Immature natural killer cell (primary cell): ENCODE measurements at regions not wholly inside any gene's neighbourhood (a gene's known extent, or its start where the extent isn't known, plus 50 kb on each side); places are given as distances from the start of the nearest gene placed in this dataset.
A peak's percentile ranks its signal among the peaks of the same experiment; 100 is the strongest.

Experiments used
- DNase-seq, 3 donors: peaks; one replicate each; pipeline ENCODE4 v3.0.0; 2022; ENCODE audit warnings: mixed read lengths in 1 of 3
- H3K27ac Mint-ChIP-seq, 6 donors: one replicate each; pipeline ENCODE4 v1.8.0; 2020; ENCODE audit warnings: mixed read lengths in 6 of 6, mild to moderate bottlenecking in 5 of 6, inconsistent platforms in 4 of 6, moderate library complexity in 3 of 6
- H3K27me3 Mint-ChIP-seq, 3 donors: one replicate each; pipeline ENCODE4 v1.8.0; 2020 to 2021; ENCODE audit warnings: low read depth in 3 of 3, mild to moderate bottlenecking in 3 of 3, mixed read lengths in 3 of 3, moderate library complexity in 3 of 3, inconsistent platforms in 1 of 3
- H3K36me3 Mint-ChIP-seq, 3 donors: one replicate each; pipeline ENCODE4 v1.8.0; 2020; ENCODE audit warnings: mixed read lengths in 3 of 3, inconsistent platforms in 2 of 3, mild to moderate bottlenecking in 2 of 3
- H3K4me1 Mint-ChIP-seq, 2 donors: one replicate each; pipeline ENCODE4 v1.8.0; 2020; ENCODE audit warnings: inconsistent platforms in 2 of 2, mild to moderate bottlenecking in 2 of 2, mixed read lengths in 2 of 2, moderate library complexity in 1 of 2
- H3K4me3 Mint-ChIP-seq, 5 donors: one replicate each; pipeline ENCODE4 v1.8.0; 2020; ENCODE audit warnings: mild to moderate bottlenecking in 5 of 5, mixed read lengths in 5 of 5, inconsistent platforms in 3 of 5, moderate library complexity in 3 of 5
- H3K9me3 Mint-ChIP-seq, 6 donors: one replicate each; pipeline ENCODE4 v1.8.0; 2020; ENCODE audit warnings: mild to moderate bottlenecking in 6 of 6, mixed read lengths in 6 of 6, inconsistent platforms in 4 of 6, moderate library complexity in 3 of 6

- Mint-ChIP-seq H3K36me3 (no peaks in the 10 kb centered on the region), H3K9me3 (no peaks in the 10 kb centered on the region), H3K4me1 (no peaks in the 10 kb centered on the region), H3K27me3 (peaks cover 0 to 3% (median 2%) of the 10 kb centered on the region in 3 donors), H3K27ac (no peak overlapping the region), H3K4me3 (no peak overlapping the region)
- no peak for DNase-seq
Observed at GRCh38 chr9:99401680-99402504, 179.8 kb downstream of the SEC61B start.

GRCh38 chr9:99403371-99403770 lies 181.3 kb downstream of the SEC61B start:
- Mint-ChIP-seq H3K9me3 (no peaks in the 10 kb centered on the region), H3K4me1 (no peaks in the 10 kb centered on the region), H3K27me3 (peaks cover 1 to 2% (median 2%) of the 10 kb centered on the region in 3 donors), H3K4me3 (no peak overlapping the region), H3K27ac (no peak overlapping the region), H3K36me3 (no peaks in the 10 kb centered on the region)
- DNase-seq = no peak

- no peak overlapping the region for H3K27ac Mint-ChIP-seq
- H3K4me1 Mint-ChIP-seq = no peaks in the 10 kb centered on the region
- H3K27me3 Mint-ChIP-seq = peaks cover 0 to 2% (median 2%) of the 10 kb centered on the region in 3 donors
- no peaks in the 10 kb centered on the region for H3K36me3 Mint-ChIP-seq
- H3K9me3 Mint-ChIP-seq = no peaks in the 10 kb centered on the region
- no peak overlapping the region for H3K4me3 Mint-ChIP-seq
- no peak for DNase-seq
Observed at GRCh38 chr9:99405359-99405758, 183.3 kb downstream of the SEC61B start.

GRCh38 chr9:99406939-99407338 lies 184.9 kb downstream of the SEC61B start:
- DNase-seq = no peak
- Mint-ChIP-seq H3K27me3 (peaks cover 1 to 2% (median 2%) of the 10 kb centered on the region in 3 donors), H3K4me1 (no peaks in the 10 kb centered on the region), H3K4me3 (no peak overlapping the region), H3K36me3 (no peaks in the 10 kb centered on the region), H3K9me3 (peaks cover 0 to 3% (median 0%) of the 10 kb centered on the region in 6 donors), H3K27ac (no peak overlapping the region)

- Mint-ChIP-seq H3K27ac (no peak overlapping the region), H3K4me3 (no peak overlapping the region), H3K27me3 (peaks cover 0 to 3% (median 3%) of the 10 kb centered on the region in 3 donors), H3K36me3 (no peaks in the 10 kb centered on the region), H3K9me3 (peaks cover 0 to 3% (median 0%) of the 10 kb centered on the region in 6 donors), H3K4me1 (peaks cover 0 to 3% of the 10 kb centered on the region in 2 donors)
- no peak for DNase-seq
Observed at GRCh38 chr9:99411068-99411467, 189.0 kb downstream of the SEC61B start.

- DNase-seq = no peak
- no peak overlapping the region for H3K27ac Mint-ChIP-seq
- peaks cover 0 to 3% (median 3%) of the 10 kb centered on the region in 3 donors for H3K27me3 Mint-ChIP-seq
- no peak overlapping the region for H3K4me3 Mint-ChIP-seq
- peaks cover 0 to 3% (median 0%) of the 10 kb centered on the region in 6 donors for H3K9me3 Mint-ChIP-seq
- H3K4me1 Mint-ChIP-seq = peaks cover 0 to 4% of the 10 kb centered on the region in 2 donors
- no peaks in the 10 kb centered on the region for H3K36me3 Mint-ChIP-seq
Observed at GRCh38 chr9:99411479-99412115, 189.5 kb downstream of the SEC61B start.

GRCh38 chr9:99412606-99413005 lies 190.5 kb downstream of the SEC61B start:
- H3K4me1 Mint-ChIP-seq = peaks cover 0 to 4% of the 10 kb centered on the region in 2 donors
- no peaks in the 10 kb centered on the region for H3K36me3 Mint-ChIP-seq
- no peak overlapping the region for H3K27ac Mint-ChIP-seq
- peaks cover 2 to 3% (median 3%) of the 10 kb centered on the region in 3 donors for H3K27me3 Mint-ChIP-seq
- DNase-seq = no peak
- H3K9me3 Mint-ChIP-seq = peaks cover 0 to 3% (median 0%) of the 10 kb centered on the region in 6 donors
- H3K4me3 Mint-ChIP-seq = no peak overlapping the region

- Mint-ChIP-seq H3K36me3 (no peaks in the 10 kb centered on the region), H3K27me3 (peaks cover 2 to 3% (median 2%) of the 10 kb centered on the region in 3 donors), H3K27ac (no peak overlapping the region), H3K4me3 (no peak overlapping the region), H3K9me3 (peaks cover 0 to 3% (median 0%) of the 10 kb centered on the region in 6 donors), H3K4me1 (peaks cover 0 to 4% of the 10 kb centered on the region in 2 donors)
- DNase-seq = no peak
Observed at GRCh38 chr9:99414321-99414720, 192.2 kb downstream of the SEC61B start.

- Mint-ChIP-seq H3K9me3 (peaks cover 0 to 3% (median 0%) of the 10 kb centered on the region in 6 donors), H3K4me1 (peaks cover 0 to 4% of the 10 kb centered on the region in 2 donors), H3K27ac (no peak overlapping the region), H3K36me3 (no peaks in the 10 kb centered on the region), H3K27me3 (peaks cover 2 to 3% (median 2%) of the 10 kb centered on the region in 3 donors), H3K4me3 (no peak overlapping the region)
- no peak for DNase-seq
Observed at GRCh38 chr9:99415606-99416005, 193.5 kb downstream of the SEC61B start.

- Mint-ChIP-seq H3K9me3 (peaks cover 0 to 3% (median 0%) of the 10 kb centered on the region in 6 donors), H3K27ac (peak overlapping the region in 1 of 6 donors; percentile 53), H3K27me3 (peaks cover 2 to 3% (median 2%) of the 10 kb centered on the region in 3 donors), H3K4me1 (peaks cover 0 to 4% of the 10 kb centered on the region in 2 donors), H3K36me3 (no peaks in the 10 kb centered on the region), H3K4me3 (no peak overlapping the region)
- no peak for DNase-seq
Observed at GRCh38 chr9:99416007-99416406, 193.9 kb downstream of the SEC61B start.

- peaks cover 0 to 4% of the 10 kb centered on the region in 2 donors for H3K4me1 Mint-ChIP-seq
- H3K4me3 Mint-ChIP-seq = no peak overlapping the region
- no peak for DNase-seq
- H3K27me3 Mint-ChIP-seq = peaks cover 0 to 2% (median 2%) of the 10 kb centered on the region in 3 donors
- H3K36me3 Mint-ChIP-seq = no peaks in the 10 kb centered on the region
- no peaks in the 10 kb centered on the region for H3K9me3 Mint-ChIP-seq
- H3K27ac Mint-ChIP-seq = no peak overlapping the region
Observed at GRCh38 chr9:99419070-99419469, 197.0 kb downstream of the SEC61B start.

- Mint-ChIP-seq H3K4me3 (no peak overlapping the region), H3K9me3 (peaks cover 0 to 1% (median 0%) of the 10 kb centered on the region in 6 donors), H3K27ac (no peak overlapping the region), H3K27me3 (peaks cover 0 to 2% (median 0%) of the 10 kb centered on the region in 3 donors), H3K4me1 (no peaks in the 10 kb centered on the region), H3K36me3 (no peaks in the 10 kb centered on the region)
- DNase-seq = no peak
Observed at GRCh38 chr9:99421369-99421768, 199.3 kb downstream of the SEC61B start.

- peaks cover 0 to 4% (median 0%) of the 10 kb centered on the region in 6 donors for H3K9me3 Mint-ChIP-seq
- no peak overlapping the region for H3K27ac Mint-ChIP-seq
- no peak overlapping the region for H3K4me3 Mint-ChIP-seq
- no peak for DNase-seq
- peaks cover 0 to 3% (median 0%) of the 10 kb centered on the region in 3 donors for H3K36me3 Mint-ChIP-seq
- peaks cover 0 to 2% (median 2%) of the 10 kb centered on the region in 3 donors for H3K27me3 Mint-ChIP-seq
- no peaks in the 10 kb centered on the region for H3K4me1 Mint-ChIP-seq
Observed at GRCh38 chr9:99425124-99425523, 203.0 kb downstream of the SEC61B start.
